Stimulated activated CD4-positive, alpha-beta T cell treated with anti-CD3 and anti-CD28 coated beads, TNF-alpha, amount 100 ng/mL, for 4 hours (primary cell): ENCODE measurements at regions not wholly inside any gene's neighbourhood (a gene's known extent, or its start where the extent isn't known, plus 50 kb on each side); places are given as distances from the start of the nearest gene placed in this dataset.

Experiments
- DNase-seq, 3 experiments: peaks; one replicate each; pipeline ENCODE4 v3.0.0-alpha.2; 2020; ENCODE audit warnings: low read depth in 3 of 3

DNA sequence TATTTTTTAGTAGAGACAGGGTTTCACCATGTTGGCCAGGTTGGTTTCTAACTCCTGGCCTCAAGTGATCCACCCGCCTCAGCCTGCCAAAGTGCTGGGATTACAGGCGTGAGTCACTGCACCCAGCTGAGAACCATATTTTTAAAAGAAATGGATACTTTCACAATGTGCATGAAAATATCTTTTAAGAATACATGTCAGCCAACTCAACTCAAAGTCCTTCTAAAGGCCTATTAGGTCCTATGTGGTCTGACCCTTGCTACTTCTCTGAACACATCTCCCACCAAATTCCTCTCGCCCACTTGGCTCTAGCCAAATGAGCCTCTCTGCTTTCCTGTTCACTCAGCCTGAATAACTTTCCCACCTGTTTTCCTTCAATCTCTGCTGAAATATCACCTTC is 119.6 kb downstream of the MTX2 start:
- no peak for DNase-seq

DNA sequence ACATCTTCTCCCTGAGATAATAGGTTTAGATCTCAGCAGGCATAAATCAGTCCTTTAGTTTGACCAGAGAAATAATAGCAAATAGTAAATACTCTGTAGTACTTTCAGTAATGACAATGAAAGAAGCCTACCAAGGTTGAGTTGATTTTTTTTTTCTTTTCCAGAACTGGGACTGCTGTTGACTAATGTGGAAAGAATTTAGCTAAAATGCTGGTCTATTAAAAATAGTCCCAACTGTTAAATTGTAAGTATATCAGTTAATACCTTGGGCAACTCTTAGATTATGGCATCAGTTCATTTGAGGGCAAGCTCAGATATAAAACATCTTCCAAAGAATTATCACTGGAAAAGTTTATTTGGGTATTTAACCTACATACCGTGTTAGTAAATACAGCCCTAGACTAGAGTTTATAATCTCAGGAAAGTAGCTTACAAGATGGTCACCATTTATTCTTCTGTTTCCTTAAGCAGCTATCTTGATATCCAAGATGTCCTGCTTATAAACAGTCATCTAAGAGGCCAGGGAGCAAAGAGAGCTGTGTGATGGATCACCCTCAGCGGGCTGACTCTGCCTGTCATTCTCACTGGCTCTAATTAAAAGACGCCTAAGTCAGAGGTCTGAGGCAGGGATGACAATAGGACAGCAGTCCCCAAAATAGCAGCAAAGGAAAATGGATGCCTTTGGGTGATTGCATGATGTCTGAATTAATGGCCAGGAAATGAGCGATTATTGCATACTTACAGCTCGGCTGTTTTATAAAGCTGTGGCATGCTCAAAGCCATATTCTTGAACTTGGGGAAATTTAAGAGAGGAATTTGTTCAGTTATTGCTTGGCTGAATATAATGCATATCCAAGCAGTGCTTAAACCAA is 121.3 kb downstream of the MTX2 start:
- DNase-seq: no peak

DNA sequence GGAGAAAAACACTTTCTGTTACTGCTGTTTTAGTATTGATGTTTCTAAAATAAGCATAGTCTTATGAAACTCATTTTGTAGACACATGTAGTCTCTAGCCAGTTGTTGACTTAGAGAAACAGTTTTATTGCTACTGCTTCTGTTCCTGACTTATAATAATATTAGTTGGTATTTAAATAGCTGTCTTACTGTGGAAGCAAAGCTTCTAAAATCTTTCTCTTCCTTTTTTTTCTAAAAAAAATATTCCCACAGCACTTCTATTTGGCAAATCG is 121.8 kb downstream of the MTX2 start:
- DNase-seq: no peak

DNA sequence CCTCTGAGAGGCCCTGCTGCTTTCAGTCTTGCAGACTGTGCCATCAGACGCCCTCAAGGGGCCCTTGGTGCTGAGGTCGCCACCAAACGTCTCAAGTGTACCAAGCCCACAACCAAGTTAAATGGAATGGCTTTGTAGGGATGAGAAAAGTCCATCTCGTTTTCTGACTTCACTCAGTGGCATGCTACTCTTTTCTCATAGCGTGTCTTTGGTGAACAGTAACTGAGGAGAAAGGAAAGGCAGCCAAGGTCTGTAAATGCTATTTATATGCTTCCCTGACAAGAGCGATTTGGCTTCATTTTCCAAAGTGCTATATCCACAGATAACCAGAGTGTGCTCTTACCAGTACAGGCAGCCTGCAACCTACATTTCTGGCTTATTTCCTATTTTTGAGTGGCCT is 123.0 kb downstream of the MTX2 start:
- DNase-seq: no peak

DNA sequence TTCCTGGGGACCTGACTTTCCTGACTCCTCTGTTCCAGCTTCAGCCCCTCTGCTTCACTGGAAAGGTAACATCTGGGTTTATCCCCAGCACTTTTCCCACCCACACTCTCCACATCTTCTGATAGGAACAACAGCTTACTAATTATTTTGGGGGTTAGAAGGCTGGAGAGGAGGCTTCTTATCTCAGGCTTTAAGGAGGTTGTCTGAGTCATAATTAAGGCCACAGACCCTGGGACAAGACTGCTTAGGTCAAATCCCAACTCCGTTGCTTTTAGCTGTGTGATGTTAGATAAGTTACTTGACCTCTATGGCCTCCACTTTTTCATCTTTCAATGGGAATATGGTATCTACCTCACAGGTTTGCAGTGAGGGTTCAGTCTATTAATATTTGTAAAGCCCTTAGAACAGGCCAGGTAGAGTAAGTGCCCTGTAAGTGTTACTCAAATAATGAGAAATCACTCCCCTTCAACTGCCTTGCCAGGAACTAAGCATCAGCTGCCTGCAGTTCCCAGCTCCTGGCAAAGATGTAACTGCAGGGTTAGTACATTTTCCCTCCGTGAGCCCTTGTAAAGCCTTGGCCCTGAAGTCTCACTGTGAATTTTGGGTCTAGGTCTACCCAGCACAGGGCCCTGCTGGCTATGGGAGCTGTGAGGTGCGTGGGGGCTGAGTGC is 123.6 kb downstream of the MTX2 start:
- no peak for DNase-seq

DNA sequence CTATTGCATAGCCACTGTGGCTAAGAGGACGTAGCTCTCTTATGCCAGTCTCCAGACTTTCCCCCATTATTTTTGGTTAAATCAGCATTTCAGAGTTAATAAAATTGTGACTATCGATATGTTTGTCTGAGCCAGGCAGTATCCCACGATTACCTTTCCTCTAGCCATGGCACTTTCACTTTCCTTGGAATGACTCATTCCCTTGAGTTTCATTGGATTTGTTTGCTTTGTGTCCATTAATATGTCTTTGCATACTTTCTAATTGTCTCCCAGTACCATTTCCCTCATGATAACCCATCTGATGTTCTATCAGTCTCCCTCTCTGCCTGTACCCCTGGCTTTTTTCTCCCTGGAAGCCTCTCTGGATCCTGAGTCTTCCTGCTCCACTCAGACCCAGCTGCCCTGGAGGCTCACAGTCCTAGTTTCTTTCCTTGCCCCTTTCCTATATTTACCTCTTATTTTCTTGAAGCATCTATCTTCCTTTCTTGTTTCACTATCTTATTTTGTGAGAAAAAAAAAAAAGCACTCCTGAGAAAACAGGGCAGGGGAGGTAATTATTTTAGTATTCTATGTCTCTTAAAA is 126.1 kb downstream of the MTX2 start:
- DNase-seq: no peak

DNA sequence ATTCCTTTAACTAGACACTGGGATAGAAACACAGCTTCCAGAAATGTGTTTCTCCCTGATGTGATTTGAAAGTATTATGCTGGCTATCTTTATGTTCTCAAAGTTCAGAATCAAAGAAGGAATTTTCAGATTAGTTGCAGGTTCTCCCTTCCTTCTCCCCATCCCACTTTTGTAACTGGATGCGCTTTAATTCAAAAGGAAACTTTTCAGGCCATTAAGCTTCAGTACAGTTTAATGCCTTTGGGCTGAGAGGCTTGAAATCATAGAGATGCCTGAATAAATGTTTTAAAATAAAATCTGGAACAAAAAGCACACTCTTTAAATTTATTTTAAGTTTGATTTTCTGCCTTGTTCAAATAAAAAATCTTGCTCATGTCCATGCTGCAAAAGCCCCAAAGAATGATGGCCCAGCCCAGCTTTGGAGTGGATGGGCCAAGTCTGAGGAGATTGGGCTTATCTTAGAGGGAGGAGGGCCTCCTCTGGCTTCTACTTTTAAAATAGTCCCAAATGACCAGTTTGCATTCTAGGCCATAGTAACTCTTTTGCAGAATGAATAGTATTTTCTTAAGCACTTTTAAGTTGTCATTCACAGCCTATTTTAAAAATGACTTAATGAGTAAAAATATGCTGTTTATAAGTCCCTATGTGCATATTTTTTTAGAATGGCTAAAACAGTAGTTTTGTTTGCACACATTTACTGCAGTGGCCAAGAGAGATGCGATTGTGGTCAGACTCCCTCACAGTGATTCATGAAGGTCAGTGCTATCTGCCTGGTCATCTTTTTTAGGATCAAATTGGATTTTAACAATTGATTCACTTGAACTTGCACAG is 129.2 kb downstream of the MTX2 start:
- no peak for DNase-seq

DNA sequence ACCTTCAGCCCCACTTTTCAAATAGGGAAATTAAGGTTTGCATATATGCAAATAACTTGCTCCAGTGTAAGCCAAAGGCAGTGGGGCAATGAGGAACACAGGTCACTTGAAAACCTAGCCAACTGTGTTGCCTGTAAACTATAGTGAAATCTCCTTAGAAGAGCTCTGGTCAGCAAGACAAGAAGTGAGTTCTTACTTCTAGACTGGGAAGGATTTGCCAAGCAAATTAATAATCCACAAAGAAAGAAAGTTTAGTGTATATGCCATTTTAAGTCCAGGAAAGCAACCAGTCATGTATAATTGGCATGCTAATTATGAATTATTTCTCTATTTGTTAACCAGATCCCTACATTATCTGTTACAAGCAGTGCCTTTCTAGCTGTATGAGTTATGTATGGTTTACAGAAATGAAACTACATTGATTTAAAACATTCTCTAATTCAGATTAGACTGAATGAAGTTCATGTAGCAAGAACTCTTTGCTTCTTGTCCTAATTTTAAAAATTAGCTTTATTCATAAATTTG is 129.9 kb downstream of the MTX2 start:
- DNase-seq: no peak

DNA sequence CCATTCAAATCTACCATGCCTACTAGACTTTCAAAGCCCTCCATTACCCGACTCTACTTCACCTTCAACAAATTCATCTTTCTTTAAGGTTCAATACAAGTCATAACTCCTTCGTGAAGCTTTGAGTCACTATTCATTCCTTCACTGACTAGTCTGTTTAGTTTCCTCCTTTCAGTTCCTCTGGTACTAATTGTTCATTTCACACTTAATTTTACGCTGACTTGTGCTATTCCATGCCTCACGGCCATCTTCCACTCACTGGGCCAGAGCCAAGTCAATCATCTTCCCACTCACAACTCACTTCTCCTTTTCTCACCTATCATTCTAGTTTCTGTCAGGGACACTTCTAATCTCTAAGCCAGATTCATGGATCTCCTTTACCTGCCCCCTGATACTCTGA is 136.2 kb downstream of the MTX2 start:
- DNase-seq: no peak

DNA sequence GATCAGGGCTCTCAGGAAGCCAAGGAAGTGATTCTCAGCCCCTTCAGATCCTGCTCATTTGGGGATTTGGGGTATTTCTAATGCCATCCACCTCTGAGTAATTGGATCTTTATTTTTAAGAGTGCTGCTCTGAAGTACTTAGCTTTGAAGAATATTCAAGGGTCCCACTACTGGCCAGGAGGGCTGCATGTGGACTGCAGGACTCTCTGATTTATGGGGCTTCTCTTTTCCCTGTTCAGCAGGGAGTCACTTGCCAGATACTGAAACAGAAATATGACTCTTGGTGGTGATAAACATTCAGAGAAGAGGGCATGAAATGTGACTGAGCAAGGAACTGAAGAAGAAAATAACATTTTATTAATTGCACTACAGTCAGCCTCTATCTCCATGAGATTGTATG is 138.5 kb downstream of the MTX2 start:
- no peak for DNase-seq

DNA sequence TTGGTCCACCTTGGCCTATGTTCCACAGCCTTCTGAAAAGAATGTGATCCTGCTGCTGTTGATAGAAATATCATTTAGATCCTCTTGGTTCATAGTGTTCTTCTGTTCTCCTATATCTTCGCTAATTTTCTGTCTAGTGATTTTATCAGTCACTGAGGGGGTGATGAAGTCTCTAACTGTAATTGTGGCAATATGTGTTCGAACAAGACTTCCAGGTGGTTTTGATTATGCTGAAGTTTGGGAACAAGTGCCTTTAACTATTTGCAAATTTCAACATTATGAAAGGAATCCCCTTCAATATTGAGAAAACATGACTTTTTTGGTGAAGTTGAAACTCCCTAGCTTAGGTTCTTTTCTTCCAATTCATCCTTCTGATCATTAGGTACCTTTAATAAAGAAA is 140.4 kb downstream of the MTX2 start:
- no peak for DNase-seq

DNA sequence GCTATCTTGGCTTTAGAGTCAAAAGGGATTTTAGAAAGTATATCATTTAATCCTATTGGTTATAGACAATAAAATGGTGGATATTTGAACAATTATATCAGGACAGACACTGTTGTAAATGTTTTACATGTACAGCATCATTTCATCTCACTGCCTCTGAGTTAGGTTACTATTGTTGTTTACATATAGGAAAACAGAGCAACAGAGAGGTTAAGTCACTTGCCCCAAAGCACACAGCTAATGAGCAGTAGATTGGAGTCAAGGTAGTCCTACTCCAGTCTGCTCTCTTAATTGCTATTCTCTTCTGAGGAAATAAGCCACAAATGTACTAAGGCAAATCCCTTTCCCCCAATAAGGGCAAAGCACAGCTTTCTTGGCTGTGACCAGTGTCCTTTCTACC is 142.9 kb downstream of the MTX2 start:
- DNase-seq: no peak

DNA sequence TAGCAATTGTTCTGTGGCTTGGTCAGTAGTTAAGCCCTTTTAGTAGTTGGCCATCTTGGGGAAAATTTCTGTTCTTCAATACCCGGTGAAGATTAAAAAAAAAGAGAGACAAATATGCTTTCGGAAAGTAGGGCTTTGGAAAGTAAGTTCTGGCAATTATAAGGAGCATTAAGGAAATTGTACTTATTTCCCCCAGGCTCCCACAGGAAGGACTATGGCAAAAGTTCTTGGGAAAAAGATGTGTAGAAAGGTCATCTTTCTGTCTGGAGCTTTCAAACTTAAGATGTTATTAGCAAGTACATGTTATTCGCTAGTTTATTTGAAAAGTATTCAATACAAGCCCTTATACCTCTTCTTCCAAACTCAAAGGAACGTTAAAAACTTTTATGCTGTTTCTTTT is 144.5 kb downstream of the MTX2 start:
- no peak for DNase-seq

DNA sequence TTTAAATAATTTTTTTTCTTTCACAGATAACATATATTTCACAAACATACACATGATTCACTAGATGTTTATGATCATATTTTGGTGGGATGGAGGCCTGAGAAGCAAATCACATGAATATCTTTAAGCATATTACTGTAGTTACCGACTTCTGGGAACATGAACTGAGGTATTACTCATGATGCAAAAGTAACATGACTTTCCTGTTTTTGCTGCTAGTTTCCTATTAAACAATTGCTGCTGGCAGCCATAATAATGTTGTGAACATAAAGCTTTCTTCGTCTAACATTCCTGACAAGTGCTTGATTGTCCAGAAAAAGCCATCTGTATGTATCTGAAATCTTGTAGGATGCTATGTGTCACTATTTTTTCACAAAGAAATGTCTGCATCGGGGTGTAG is 145.4 kb downstream of the MTX2 start:
- DNase-seq: no peak

DNA sequence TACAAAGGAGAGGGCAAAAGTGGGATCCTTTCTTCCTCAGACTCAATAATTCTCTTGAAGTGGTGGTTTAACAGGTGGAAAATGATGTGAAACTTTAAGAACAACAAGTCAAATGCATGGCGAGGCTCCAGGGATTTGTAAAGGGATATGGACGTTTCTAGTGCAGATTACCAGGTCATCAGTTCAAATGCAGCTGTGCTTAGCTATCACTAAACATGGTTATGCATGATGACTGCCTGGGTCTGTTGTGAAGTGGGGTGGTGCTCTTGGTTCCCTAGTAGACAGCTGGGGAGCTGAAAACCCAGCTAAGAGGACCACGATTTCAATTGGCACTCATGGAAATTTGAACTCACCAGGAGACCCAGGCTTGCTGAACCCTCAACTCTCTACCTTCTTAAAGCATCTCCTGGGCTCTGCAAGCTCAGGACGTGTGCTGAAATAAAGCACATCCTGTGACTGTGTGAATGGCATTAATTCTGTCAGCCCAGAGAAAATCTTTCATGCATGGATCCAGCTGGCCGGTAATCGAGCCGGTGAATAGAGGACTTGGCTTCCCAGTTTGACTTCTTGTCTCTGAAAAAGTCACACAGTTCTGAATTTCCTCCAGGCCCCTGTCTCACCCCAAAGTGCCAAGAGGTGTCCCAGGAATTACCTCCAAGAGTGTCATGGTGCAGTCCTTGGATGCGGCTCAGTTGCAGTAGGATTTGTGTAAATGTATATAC is 146.1 kb downstream of the MTX2 start:
- DNase-seq: no peak

DNA sequence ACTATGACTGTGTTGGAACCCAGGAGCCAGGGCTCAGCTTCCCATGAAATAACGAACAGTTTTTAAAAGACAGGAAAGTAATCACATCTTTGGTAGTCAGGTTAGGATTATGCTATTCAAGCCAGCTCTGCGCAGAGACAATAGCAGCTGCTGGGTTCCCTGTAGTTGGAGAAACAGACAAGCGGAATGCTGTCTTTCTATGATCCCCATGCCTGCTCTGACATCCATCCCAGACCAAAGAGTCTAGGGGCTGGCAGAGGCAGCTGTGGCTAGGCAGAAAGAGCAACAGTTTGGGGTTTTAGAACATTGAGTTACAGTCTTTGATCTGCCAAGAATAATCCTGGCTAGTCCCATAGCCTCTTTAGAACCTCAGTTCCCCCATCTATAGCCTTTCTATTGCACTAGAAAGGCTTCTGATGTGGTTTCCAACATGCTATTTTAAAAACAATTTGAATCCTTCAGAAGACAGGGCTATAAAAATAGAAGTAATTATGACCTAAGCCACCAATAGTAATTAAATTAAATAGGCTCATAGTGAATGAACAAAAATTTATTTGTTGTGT is 146.8 kb downstream of the MTX2 start:
- no peak for DNase-seq

DNA sequence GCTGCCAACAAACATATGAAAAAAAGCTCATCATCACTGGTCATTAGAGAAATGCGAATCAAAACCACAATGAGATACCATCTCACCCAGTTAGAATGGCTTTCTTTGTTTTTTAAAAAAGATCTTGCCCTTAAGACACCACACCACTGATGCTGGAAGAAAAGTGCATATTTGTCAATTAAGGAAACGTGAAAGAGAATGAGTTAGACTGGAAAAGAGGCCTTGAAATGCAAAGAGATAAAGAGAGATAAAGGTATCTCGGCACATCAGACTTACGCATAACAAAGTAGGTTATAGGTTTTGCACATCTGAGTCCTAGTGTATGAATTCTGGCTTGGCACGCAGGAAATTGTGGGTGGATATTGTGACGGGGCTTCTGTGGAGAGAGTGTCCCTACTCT is 149.5 kb downstream of the MTX2 start:
- DNase-seq: no peak

DNA sequence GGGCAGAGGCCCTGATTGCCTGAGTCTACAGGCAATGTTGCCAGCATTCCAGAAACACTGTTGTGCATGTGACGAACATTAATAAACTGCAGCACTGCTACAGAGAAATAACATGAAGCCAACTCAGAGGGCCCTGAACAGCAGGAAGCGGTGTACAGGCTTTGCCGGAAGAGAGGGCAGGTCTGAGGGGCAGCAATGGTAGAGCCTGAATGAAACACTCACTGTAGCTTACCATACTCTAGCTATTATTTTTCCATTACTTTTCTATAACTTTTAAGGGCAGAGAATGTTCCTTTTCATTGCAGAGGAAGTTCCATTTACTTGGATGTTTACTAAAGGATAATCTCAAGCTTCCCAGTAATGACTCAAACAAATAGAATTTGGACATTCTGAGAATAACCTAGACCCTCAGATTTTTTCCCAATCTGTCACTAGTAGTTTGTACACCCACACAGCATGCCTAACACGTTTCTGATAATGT is 150.4 kb downstream of the MTX2 start:
- DNase-seq: no peak

DNA sequence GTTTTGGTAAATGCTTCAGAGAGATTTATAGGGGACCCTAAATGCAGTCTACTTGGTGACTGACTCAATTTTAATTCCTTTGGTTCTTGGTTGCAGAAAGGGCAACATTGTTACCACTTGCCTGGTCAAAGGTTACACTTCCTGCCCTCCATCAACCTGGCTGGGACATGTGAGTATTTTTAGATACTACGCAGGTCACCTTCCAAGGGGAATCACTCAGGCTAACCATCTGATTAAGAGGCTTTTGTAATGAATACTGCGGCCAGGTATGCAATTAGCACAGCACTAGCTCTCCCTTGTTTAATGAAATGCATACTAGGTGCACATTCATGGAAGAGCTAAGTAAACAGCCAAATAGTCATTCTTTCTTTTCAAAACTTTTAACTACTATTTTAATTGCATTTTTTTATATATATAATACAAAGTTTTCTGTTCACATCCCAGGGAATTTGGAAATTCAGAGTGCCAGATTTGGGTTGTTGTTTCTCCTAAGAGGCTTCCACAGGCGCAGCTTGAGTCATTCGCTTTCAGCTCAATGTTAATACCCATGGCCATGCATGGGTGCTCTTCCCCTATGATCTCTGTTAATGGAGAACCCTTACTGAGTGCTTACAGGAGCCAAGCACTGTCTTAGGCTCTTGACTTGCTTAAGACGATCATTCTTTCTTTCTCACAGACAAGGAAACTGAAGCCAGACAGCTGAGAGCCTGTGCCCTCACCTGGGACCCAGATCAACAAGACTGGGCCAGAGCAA is 152.2 kb downstream of the MTX2 start:
- no peak for DNase-seq

DNA sequence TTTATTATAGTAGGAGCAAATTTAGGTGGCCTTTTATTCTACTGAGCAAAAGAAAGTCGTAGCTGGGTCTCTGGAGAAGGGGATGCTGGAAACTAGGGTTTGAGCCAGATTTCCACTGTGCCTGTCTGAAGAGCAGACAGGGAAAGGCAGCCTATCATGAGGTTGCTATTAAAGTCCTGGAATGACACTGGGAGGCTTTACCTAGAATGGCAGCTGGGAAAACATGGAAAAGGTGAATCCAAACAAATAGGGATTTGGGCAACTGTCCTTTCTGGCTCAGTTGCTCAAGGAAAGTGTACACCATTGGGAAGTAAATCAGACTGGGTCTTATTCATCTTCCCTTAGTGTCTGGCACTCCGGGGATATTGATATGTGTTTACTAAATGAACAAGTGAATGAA is 154.6 kb downstream of the MTX2 start:
- DNase-seq: no peak
